HG02884 (cell line): ENCODE measurements at regions not wholly inside any gene's neighbourhood (a gene's known extent, or its start where the extent isn't known, plus 50 kb on each side); places are given as distances from the start of the nearest gene placed in this dataset.
"Not testable (repeated sequence)": the region's sequence is repeated elsewhere in the genome, so short reads cannot be mapped to it uniquely, and the experiment has no call there.

ENCODE experiments used
- ATAC-seq: cut with Tn5 transposase; IDR thresholded peaks from one replicate; pipeline ENCODE4 v1.9.1; 2021; ENCODE audit warnings: mild to moderate bottlenecking, moderate library complexity; ENCODE audit not compliant: unreplicated experiment

DNA sequence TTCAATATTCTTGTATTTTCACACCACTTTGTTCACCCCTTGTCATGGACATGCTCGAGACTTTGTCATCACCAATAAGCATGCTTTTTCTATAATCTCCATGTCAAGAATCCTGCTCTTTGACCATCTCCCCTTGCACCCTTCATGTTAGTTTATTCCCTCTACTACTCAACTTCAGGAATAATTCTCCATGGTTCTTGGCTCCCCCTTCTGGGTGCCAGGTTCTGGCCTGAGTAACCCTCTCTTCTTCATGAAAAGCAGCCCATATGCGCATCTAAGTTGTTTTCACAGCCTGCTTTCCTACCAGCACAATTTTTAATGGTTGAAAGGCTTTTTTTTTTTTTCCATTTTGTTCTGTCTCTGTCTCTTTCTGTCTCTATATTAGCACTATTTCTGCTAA is 160.7 kb downstream of the LEPR start:
- ATAC-seq = no peak

DNA sequence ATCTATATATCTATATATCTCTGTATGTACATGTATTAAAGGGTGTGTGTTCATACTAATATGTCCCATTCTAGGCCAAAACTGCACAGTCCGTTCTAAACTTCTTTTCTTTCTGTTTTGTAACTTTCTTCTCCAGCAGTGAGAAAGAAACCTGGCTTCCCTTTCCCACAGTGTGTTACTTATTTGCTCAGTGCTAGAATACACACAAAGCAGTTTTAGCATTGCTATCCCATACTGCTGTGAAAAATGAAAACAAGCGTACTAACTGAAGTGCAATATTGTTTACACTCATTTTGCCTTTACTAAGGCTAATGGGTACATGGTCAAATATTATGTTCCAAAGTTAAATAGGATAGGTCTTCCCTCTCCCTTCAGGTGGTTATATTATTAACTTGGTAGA is 163.9 kb downstream of the LEPR start:
- ATAC-seq = no peak

DNA sequence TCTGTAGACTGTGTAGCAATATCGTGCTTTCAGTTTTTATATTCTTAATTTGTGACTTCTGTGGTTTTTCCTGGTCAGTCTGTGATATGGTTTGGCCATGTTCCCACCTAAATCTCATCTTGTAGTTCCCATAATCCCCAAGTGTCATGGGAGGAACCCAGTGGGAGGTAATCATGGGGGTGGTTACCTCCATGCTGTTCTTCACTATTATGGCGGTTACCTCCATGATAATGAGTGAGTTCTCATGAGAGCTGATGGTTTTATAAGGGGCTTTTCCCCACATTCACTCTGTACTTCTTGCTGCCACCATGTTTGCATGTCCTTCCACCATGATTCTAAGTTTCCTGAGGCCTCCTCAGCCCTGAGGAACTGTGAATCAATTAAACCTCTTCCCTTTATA is 169.8 kb downstream of the LEPR start:
- no peak for ATAC-seq

DNA sequence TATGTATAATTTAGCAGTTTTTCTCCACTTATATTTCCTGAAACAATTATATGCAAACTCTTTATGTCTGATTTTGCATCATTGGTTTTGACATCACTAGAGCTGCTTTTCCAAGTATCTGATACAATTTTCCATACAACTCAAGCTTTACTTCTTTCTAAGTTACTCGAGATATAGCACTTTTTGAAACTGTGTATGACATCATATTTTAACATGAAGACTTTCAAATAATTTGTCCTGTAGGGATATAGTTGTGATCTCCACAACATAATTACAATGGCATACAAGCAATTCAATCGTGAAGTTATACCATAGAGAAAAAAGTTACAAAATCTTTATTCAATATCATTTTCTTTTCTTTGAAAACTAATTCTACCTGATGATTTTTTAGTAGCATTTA is 173.0 kb downstream of the LEPR start:
- ATAC-seq = no peak

DNA sequence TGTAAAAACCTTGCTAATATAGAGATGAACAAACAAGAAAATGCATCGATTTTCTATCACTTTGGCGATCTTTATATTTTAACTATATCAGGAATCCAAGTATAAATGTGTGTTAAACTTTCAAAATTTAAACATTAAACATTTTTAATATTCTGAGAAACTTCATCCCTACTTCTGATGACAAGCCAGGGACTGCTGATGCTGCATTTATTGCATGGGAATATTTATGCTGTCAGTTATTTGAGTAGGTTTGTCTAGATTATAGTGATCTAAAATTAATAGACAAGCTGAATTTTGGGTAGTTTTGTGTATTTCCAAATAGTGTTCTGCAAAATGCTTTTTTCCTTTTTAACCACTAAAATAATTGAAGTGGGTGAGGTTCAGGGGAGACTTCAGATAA is 175.3 kb downstream of the LEPR start:
- no peak for ATAC-seq

DNA sequence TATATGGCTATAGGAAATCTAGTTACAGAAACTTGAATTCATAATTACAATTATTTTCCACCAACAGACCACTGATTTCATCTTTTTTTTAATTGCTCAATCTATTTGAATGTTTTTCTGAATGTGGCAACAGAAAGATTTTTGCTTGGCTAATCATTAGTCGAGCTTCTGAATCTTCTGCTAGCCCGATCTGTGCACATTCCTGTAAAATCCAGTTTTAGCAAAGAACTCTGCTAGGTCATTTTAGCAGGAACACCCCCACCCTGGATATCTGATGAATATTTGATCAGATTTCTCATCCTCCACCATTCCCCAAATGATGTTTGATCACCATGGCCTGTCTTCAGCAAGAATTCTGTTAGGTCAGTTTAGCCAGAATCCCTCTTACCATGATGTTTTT is 176.3 kb downstream of the LEPR start:
- no peak for ATAC-seq

DNA sequence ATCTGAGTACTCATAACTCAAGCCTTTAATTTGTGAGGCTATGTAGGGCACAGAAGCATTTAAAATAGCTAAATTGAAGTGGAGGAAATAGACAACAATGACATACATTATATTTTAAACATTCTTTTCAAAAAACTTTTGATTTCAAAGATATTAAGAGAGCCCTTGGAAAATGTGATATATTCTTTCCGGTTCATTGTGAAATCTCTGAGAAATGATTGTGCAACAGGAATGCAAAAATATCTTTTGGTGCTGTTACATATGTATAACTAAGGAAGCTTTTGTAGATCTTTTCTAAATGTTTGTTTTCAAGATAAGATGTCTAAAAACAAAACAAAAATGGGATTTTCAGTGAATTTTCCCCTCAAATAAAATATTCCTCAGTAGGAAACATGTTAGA is 185.2 kb downstream of the LEPR start:
- ATAC-seq = no peak

DNA sequence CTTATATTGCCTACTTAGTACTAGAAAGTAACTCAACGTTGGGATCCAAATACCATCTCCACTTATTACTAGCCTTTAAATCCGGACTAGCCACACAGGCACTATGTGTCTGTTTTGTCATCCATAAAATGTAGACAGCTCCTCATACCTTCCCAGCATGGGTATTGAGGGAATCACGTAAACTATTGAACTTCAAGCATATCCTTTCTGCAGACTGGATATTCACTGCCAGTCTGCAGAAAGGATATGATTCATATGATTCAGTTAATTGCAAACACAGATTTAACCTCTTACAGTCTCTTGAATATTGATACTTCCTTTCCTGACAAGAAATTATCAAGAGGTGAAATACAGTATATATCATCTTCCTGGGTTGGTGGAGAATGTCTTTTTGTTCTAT is 186.0 kb downstream of the LEPR start:
- no peak for ATAC-seq

DNA sequence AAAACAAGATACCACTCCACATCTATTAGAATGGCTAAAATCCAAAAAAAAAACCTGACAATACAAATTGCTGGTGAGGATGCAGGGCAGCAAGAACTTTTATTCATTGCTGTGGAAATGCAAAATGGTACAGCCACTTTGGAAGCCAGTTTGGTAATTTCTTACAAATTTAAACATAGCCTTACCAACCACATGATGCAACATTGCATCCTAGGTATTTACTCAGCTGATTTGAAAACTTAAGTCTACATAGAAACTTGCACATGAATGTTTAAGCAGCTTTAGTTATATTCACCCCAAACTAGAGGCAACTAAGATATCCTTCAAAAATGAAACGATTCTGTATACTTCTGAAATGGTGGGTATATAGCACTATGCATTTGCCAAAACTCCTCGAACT is 178.8 kb upstream of the PDE4B start:
- ATAC-seq = no peak

DNA sequence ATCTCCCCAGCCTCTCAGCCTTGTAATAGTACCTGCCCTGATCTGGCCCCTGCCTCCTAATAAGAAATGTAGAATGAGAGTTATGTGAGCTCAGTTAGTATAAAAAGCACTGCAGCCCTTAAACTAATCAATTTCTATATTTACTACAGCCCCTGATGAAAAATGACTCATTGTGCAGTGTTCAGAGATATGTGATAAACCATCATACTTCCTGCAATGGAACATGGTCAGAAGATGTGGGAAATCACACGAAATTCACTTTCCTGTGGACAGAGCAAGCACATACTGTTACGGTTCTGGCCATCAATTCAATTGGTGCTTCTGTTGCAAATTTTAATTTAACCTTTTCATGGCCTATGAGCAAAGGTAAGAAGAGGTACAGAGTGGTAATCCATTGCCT is 176.8 kb upstream of the PDE4B start:
- no peak for ATAC-seq

DNA sequence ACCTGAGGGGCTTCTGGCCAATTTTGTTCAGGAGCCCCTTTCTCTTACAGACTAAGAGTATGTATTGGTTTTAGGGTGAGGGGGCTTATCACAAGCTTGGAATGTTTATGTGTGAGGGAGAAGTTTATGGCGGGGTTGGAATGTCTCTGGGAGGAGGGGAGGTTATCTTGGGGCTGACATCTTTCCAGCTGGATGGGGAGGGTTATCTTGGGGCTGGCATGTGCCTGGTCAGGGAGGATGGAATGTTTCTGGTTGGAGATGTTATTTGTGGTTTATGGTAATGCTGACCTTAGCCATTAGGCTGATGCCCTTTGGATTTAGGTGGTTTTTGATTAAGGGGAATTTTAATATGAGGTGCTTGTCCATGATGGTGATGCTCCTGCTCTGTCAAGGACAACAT is 171.0 kb upstream of the PDE4B start:
- not testable (repeated sequence) for ATAC-seq

DNA sequence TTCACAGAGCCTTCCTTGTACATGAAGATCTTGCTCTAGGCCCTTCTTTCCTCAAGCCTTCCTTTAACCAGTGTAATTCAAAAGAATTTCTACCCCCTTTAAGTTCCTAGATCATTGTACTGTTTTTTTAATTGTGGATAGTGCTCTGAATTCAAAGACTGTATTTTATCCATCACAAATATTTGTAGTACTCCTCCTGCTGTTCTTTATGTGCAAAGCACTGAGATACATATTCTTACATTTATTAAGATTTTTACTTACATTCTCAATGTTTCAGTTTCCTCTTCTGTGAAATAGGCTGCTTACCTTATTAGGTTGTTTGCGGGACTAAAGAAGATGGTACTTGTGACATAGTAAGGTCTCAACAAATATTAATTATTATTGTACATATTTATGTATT is 168.8 kb upstream of the PDE4B start:
- no peak for ATAC-seq

DNA sequence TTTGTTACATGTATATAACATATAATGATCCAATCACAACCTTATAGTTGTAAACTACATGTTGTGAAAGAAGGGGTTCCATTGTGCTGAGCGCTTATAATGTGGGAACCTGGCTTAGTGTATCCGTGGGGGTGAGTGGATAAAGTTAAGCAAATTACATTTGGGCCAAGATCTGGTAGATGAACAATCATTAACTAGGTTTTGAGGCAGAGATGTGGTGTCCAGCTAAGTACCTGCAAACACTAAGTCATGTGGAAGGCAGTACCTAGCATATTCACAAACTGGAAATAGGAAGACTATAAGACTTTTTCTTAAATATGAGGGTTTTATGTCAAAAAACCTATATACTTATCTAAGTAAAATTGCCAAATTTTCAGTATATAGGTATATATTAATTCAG is 167.2 kb upstream of the PDE4B start:
- ATAC-seq = no peak

DNA sequence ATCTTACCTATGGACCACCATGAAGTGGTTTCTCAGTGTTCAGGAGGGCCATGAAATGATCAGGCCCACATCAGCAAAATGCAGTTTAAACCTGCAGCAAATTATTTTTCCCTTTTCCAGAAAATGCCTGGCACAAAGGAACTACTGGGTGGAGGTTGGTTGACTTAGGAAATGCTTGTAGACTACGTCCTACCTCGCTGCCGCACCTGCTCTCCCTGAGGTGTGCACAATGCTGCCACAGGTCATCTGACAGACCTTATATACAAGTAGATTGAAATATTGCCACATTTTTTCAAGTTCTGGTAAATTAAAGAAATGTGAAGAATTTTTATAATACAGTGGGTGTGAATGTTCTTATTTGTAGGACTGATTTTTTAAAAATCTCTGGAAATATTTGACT is 166.7 kb upstream of the PDE4B start:
- no peak for ATAC-seq

DNA sequence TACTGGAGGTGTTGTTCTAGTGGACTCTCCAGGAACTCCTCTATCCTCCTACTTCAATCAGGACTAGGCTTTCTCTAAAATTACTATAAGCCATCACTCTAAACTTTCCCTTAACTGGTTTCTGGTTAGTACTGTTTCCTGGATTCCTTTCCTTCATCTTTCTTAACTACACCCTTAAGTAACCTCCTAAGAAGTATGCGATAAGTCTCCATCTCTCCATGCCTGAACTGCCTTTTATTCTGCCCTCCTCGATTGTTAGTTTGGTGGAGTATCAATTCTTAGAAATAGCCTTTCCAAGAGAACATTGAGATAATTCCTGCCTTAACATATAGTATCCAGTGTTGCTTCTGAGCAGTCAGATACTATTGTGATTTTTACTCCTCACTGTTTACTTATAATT is 162.9 kb upstream of the PDE4B start:
- no peak for ATAC-seq

DNA sequence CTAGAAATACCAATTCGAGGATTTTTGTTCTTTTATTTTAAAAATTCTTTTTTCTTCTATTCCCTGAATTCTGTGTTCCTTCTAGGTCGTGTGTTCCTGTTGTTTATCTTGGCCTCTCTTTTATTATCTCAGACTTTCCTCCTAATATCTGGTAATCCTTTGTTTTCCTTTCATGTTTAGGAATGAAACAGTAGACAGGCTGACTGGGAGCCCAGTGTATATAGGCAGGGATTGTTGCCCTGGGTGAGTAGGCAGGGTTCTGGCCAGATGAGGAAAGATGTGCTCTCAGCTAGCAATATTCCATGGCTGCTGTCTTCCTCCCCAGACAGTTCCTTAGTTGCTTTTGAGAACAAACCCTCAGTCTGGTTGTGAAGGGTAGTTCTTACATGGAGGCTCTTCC is 161.8 kb upstream of the PDE4B start:
- no peak for ATAC-seq

DNA sequence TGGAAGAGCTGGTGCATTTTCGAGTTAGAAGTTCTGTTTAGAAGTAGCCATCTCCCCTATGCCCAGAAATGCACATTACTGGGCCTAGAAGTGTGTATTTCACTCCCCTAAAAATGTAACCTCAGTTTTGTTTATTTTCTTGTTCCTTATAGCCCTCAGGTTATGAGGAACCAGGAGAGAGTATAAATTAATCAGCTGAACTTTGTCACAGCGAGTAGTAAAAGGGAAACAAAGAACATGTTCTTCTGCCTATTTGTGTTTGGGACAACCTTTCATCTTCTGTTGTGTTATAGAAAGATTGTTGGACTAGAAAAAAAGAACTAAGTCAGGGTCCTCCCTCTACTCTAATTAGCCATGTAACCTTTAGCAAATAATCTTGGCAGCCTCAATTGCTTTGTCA is 160.5 kb upstream of the PDE4B start:
- no peak for ATAC-seq

DNA sequence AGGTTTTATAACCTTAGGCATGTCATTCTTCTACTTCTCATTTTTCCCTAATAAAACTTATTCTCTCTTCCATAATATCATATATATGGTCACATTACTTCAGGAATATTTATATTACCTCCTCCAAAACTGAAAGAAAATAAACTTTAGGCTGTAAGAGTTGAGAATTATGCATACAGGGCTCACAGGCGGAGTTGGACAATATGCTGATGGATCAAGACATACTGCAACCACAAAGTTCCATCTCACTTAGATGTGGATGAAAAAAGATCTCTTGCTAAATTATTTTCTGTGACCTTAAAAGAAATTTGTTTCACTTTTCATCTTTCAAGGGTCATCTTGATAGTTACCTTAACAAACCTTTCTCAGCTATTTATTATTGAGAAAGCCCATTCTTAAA is 152.6 kb upstream of the PDE4B start:
- ATAC-seq = no peak

DNA sequence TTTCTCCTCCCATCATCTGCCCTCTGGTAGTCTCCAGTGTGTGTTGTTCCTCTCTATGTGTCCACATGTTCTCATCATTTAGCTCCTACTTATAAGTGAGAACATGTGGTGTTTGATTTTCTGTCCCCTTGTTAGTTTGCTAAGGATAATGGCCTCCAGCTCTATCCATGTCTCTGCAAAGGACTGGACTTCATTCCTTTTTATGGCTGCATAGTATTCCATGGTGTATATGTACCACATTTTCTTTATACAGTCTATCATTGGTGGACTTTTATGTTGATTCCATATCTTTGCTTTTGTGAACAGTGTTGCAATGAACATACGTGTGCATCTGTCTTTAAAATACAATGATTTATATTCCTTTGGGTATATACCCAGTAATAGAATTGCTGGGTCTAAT is 143.5 kb upstream of the PDE4B start:
- ATAC-seq = not testable (repeated sequence)

DNA sequence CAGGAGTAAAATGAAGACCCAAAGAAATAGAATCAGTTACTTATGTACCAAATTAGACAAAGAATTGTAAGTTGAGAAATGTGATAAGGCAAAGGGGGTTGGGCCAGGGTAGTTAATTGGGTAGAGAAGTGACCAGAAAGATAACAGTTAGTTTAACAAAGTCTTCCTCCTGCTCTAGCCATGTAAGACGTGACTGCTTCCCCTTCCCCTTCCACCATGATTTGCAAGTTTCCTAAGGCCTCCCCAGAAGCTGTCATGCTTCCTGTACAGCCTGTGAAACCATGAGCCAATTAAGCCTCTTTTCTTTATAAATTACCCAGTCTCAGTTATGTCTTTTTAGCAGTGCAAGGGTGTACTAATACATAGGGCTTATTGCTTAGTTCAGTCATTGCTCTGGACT is 142.0 kb upstream of the PDE4B start:
- no peak for ATAC-seq

DNA sequence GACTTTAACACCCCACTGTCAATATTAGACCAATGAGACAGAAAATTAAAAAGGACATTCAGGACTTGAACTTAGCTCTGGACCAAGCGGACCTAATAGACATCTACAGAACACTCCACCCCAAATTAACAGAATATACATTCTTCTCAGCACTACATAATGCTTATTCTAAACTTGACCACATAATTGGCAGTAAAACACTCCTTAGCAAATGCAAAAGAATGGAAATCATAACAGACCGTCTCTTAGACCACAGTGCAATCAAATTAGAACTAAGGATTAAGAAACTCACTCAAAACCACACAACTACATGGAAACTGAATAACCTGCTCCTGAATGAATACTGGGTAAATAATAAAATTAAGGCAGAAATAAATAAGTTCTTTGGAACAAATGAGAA is 138.2 kb upstream of the PDE4B start:
- ATAC-seq = not testable (repeated sequence)

DNA sequence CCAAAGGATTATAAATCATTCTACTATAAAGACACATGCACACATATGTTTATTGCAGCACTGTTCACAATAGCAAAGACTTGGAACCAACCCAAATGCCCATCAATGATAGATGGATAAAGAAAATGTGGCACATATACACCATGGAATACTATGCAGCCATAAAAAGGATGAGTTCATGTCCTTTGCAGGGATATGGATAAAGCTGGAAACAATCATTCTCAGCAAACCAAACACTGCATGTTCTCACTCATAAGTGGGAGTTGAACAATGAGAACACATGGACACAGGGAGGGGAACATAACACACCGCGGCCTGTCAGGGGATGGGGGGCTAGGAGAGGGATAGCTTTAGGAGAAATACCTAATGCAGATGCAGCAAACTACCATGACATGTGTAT is 135.1 kb upstream of the PDE4B start:
- ATAC-seq = not testable (repeated sequence)

DNA sequence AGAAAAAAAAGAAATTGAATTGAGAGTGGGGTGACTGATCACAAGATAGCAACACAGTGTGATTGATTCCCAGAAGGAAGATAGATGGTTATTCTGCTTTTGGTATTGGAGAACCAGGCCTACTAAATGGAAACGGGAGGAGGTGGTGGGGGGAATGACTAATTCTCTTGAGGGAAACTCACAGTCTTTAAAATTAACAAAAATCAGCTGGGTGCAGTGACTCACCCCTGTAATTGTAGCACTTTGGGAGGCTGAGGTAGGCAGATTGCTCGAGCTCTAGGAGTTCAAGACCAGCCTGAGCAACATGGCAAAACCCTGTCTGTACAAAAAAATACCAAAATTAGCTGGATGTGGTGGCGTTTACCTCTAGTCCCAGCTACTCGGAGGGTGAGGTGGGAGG is 134.6 kb upstream of the PDE4B start:
- no peak for ATAC-seq

DNA sequence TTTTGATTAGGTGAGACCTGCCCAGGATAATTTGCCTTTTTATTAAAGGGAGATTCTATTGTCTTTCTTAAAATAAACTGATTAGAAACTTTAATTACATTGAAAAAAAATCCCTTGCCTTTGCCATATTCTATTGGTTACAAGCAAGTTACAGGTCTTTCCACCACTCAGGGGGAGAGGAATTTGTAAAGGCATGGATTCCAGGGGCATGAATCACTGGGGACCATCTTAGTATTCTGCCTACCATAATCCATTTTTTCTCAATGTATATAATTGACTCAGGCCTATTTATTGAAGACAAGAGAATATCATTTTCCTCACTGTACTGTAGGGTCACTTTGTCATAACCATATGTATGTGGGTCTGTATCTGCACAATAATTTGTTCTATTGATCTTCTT is 124.3 kb upstream of the PDE4B start:
- ATAC-seq = no peak
